ENCODE measurements at regions not wholly inside any gene's neighbourhood (a gene's known extent, or its start where the extent isn't known, plus 50 kb on each side); places are given as distances from the start of the nearest gene placed in this dataset.

- intact Hi-C loops (cut with DNase I): no loop called here
- Histone ChIP-seq H3K36me3 (no peaks in the 10 kb centered on the region), H3K4me3 (no peak overlapping the region), H3K4me1 (peaks cover 10% of the 10 kb centered on the region), H3K27ac (no peak overlapping the region), H3K27me3 (ENCODE audit: low read depth) (peaks cover 15% of the 10 kb centered on the region), H3K9me3 (no peaks in the 10 kb centered on the region)
- no peak for ATAC-seq
- no peak for DNase-seq
- no peak for TF ChIP-seq CTCF (IDR thresholded peaks at IDR 0.05)
Measured at GRCh38 chr19:32038961-32039360, 306.4 kb upstream of the ZNF507 start.

- DNase-seq: no peak
- no peak for TF ChIP-seq CTCF (IDR thresholded peaks at IDR 0.05)
- Histone ChIP-seq H3K36me3 (no peaks in the 10 kb centered on the region), H3K27ac (no peak overlapping the region), H3K9me3 (no peaks in the 10 kb centered on the region), H3K27me3 (ENCODE audit: low read depth) (peaks cover 20% of the 10 kb centered on the region), H3K4me1 (peaks cover 10% of the 10 kb centered on the region), H3K4me3 (no peak overlapping the region)
- intact Hi-C loops (cut with DNase I): no loop called here
- ATAC-seq: no peak
Measured at GRCh38 chr19:32039440-32039839, 306.0 kb upstream of the ZNF507 start.

GRCh38 chr19:32040236-32040635 is 305.2 kb upstream of the ZNF507 start:
- Histone ChIP-seq H3K4me1 (peaks cover 10% of the 10 kb centered on the region), H3K4me3 (no peak overlapping the region), H3K36me3 (no peaks in the 10 kb centered on the region), H3K27me3 (ENCODE audit: low read depth) (peaks cover 24% of the 10 kb centered on the region), H3K27ac (no peak overlapping the region), H3K9me3 (no peaks in the 10 kb centered on the region)
- no peak for TF ChIP-seq CTCF (IDR thresholded peaks at IDR 0.05)
- intact Hi-C loops (cut with DNase I): no loop called here
- no peak for DNase-seq
- no peak for ATAC-seq

- H3K36me3 ChIP-seq: no peaks in the 10 kb centered on the region
- H3K9me3 ChIP-seq: no peaks in the 10 kb centered on the region
- peaks cover 24% of the 10 kb centered on the region for H3K27me3 ChIP-seq (ENCODE audit: low read depth)
- peaks cover 10% of the 10 kb centered on the region for H3K4me1 ChIP-seq
- TF ChIP-seq CTCF (IDR thresholded peaks at IDR 0.05): peak; percentile 79
- no peak overlapping the region for H3K27ac ChIP-seq
- peak overlapping the region; percentile 49 for H3K4me3 ChIP-seq
- DNase-seq (no peak), ATAC-seq (peak; percentile 47 to 58)
- intact Hi-C loops (cut with DNase I): no loop called here
Measured at GRCh38 chr19:32041681-32042292, 303.6 kb upstream of the ZNF507 start.

GRCh38 chr19:32047788-32048187 is 297.6 kb upstream of the ZNF507 start:
- no peak for TF ChIP-seq CTCF (IDR thresholded peaks at IDR 0.05)
- ATAC-seq: no peak
- intact Hi-C loops (cut with DNase I): no loop called here

More at GRCh38 chr19:32047788-32048187, 297.6 kb upstream of the ZNF507 start:
- H3K9me3 ChIP-seq: no peaks in the 10 kb centered on the region
- H3K36me3 ChIP-seq: no peaks in the 10 kb centered on the region
- H3K27me3 ChIP-seq (ENCODE audit: low read depth): peaks cover 18% of the 10 kb centered on the region
- H3K27ac ChIP-seq: no peak overlapping the region
- no peaks in the 10 kb centered on the region for H3K4me1 ChIP-seq
- no peak overlapping the region for H3K4me3 ChIP-seq
- no peak for DNase-seq

Measured in lower lobe of right lung (tissue), 2 donors.